GM12878 (cell line): ENCODE measurements at regions not wholly inside any gene's neighbourhood (a gene's known extent, or its start where the extent isn't known, plus 50 kb on each side); places are given as distances from the start of the nearest gene placed in this dataset.

Source experiments
- ATAC-seq: fragments of 200-7000 bp; cut with Tn5 transposase; 3 replicates; pipeline ENCODE4 v1.9.1; 2020; ENCODE audit warnings: mild to moderate bottlenecking, moderate library complexity
- BruUV-seq: library from RNA; stranded (reverse); fragments of 400-500 nt; replicated peaks from 2 replicates; lab custom pipeline; 2021; lab: Mats Ljungman, UMichigan
- CTCF ChIA-PET: fragments of 300-600 bp; sonication (Branson Sonifier 250); formaldehyde crosslinking; extraction: SDS; loops from one replicate; lab custom pipeline; 2021; ENCODE audit warnings: inconsistent platforms; lab: Yijun Ruan, JAX
- POLR2A ChIA-PET: fragments of 350-600 bp; formaldehyde crosslinking; extraction: SDS; loops from one replicate; lab custom pipeline; 2021; ENCODE audit warnings: inconsistent platforms; lab: Charles Lee
- RAD21 ChIA-PET: fragments of 300-600 bp; sonication (Branson Sonifier 250); formaldehyde crosslinking; loops from one replicate; lab custom pipeline; 2023; ENCODE audit warnings: antibody characterized with exemption; ENCODE audit not compliant: unreplicated experiment; lab: Charles Lee
- SMC1A ChIA-PET: fragments of 300-600 bp; sonication (Branson Sonifier 250); formaldehyde crosslinking; loops from one replicate; lab custom pipeline; 2023; ENCODE audit not compliant: unreplicated experiment, uncharacterized antibody; lab: Charles Lee
- DNase-seq: peaks from one replicate; pipeline ENCODE4 v3.0.0-alpha.2; 2011; ENCODE audit warnings: low read depth, low spot score
- FAIRE-seq: peaks from 3 replicates; lab custom pipeline; 2011; peaks lifted over from hg19 to GRCh38; lab: Jason Lieb, UNC
- H2AFZ ChIP-seq: 2 replicates; pipeline ENCODE4 v1.6.0; 2011; ENCODE audit warnings: low read depth, low read length, control low read depth; ENCODE audit not compliant: control insufficient read depth
- H3K27ac ChIP-seq: 2 replicates; pipeline ENCODE4 v1.5.1; 2011; ENCODE audit warnings: control low read depth; ENCODE audit not compliant: control insufficient read depth, insufficient read depth
- H3K27me3 ChIP-seq, 2 experiments: replicated peaks in 1 of 2; 2 replicates each; pipeline versions ENCODE4 v1.6.0 to v1.6.1; 2011; ENCODE audit warnings: low read length in 1 of 2; ENCODE audit not compliant: control insufficient read depth in 2 of 2, insufficient read depth in 2 of 2
- H3K36me3 ChIP-seq, 2 experiments: 2 replicates each; pipeline ENCODE4 v1.5.1; 2011; ENCODE audit warnings: low read length in 1 of 2; ENCODE audit not compliant: control insufficient read depth in 2 of 2, insufficient read depth in 2 of 2
- H3K4me1 ChIP-seq: 2 replicates; pipeline ENCODE4 v1.6.1; 2011; ENCODE audit warnings: mild to moderate bottlenecking, low read length, moderate library complexity, mixed read lengths; ENCODE audit not compliant: control insufficient read depth, insufficient read depth
- H3K4me2 ChIP-seq: 2 replicates; pipeline ENCODE4 v1.6.0; 2011; ENCODE audit warnings: control low read depth; ENCODE audit not compliant: control insufficient read depth, insufficient read depth
- H3K4me3 ChIP-seq: fragments of 200-600 bp; sonication (generic); 2 replicates; pipeline ENCODE4 v1.5.1; 2016
- H3K79me2 ChIP-seq: 2 replicates; pipeline ENCODE4 v1.6.0; 2011; ENCODE audit warnings: low read length; ENCODE audit not compliant: control insufficient read depth, insufficient read depth
- H3K9ac ChIP-seq: 2 replicates; pipeline ENCODE4 v1.8.0; 2011; ENCODE audit warnings: low read length, control low read depth, mixed read lengths; ENCODE audit not compliant: control insufficient read depth, insufficient read depth
- H3K9me3 ChIP-seq: replicated peaks from 3 replicates; pipeline ENCODE4 v1.5.1; 2011; ENCODE audit warnings: mild to moderate bottlenecking, low read length; ENCODE audit not compliant: control insufficient read depth, insufficient read depth
- H4K20me1 ChIP-seq: 2 replicates; pipeline ENCODE4 v1.6.0; 2011; ENCODE audit not compliant: control insufficient read depth, insufficient read depth
- BACH1 ChIP-seq: fragments of 450-650 bp; IDR thresholded peaks from 2 replicates; pipeline ENCODE4 v1.6.1; 2017; ENCODE audit warnings: mild to moderate bottlenecking, borderline replicate concordance
- CEBPB ChIP-seq, 2 experiments: fragments of 150-350 bp in 1 of 2; IDR thresholded peaks; 2 replicates each; pipeline ENCODE4 v1.6.1; 2012 to 2014; ENCODE audit warnings: low read depth in 2 of 2, low read length in 2 of 2, borderline replicate concordance in 1 of 2, inconsistent platforms in 1 of 2
- E2F4 ChIP-seq: IDR thresholded peaks from 2 replicates; pipeline ENCODE4 v1.6.1; 2012; ENCODE audit warnings: low read depth, low read length, improper control_type of control experiment
- EGR1 ChIP-seq, 2 experiments: IDR thresholded peaks; 1 replicate in 1 of 2; 2 replicates in 1 of 2; pipeline ENCODE4 v1.6.1; 2011 to 2012; ENCODE audit warnings: low read depth in 2 of 2, low read length in 2 of 2, borderline replicate concordance in 1 of 2, mild to moderate bottlenecking in 1 of 2, moderate library complexity in 1 of 2
- HDGF ChIP-seq: fragments of 450-650 bp; IDR thresholded peaks from 2 replicates; pipeline ENCODE4 v1.6.1; 2016; ENCODE audit warnings: antibody characterized with exemption
- IKZF1 ChIP-seq: fragments of 450-650 bp; conservative IDR thresholded peaks from 2 replicates; pipeline ENCODE4 v1.6.1; 2017; ENCODE audit warnings: antibody characterized with exemption, mild to moderate bottlenecking
- PRDM15 ChIP-seq: fragments of 450-650 bp; formaldehyde crosslinking; IDR thresholded peaks from 2 replicates; pipeline ENCODE4 v1.4.0; 2020; ENCODE audit warnings: mild to moderate bottlenecking, moderate library complexity
- RAD51 ChIP-seq: fragments of 450-650 bp; IDR thresholded peaks from 2 replicates; pipeline ENCODE4 v1.6.1; 2016; ENCODE audit warnings: moderate library complexity, mild to moderate bottlenecking, inconsistent platforms
- ZBTB40 ChIP-seq: fragments of 450-650 bp; IDR thresholded peaks from 2 replicates; pipeline ENCODE4 v1.6.1; 2016; ENCODE audit warnings: mild to moderate bottlenecking, moderate library complexity, borderline replicate concordance
- ZNF687 ChIP-seq: fragments of 450-650 bp; IDR thresholded peaks from 2 replicates; pipeline ENCODE4 v1.6.1; 2017; ENCODE audit warnings: mild to moderate bottlenecking, moderate library complexity
- ZSCAN29 ChIP-seq: fragments of 450-650 bp; IDR thresholded peaks from 2 replicates; pipeline ENCODE4 v1.6.1; 2017; ENCODE audit warnings: mild to moderate bottlenecking, moderate library complexity
- ZZZ3 ChIP-seq: IDR thresholded peaks from 2 replicates; pipeline ENCODE4 v1.6.1; 2011; ENCODE audit warnings: low read depth; ENCODE audit not compliant: control insufficient read depth, insufficient read length
- WGBS: methylation state at CpG from one replicate; pipeline ENCODE4 v1.1.6; 2016; ENCODE audit warnings: low lambda C conversion rate; ENCODE audit not compliant: insufficient replicate concordance, insufficient coverage; ENCODE audit errors: missing lambda C conversion rate; 5-methylcytosine and 5-hydroxymethylcytosine counted together
- in situ Hi-C: fragments of 300-500 bp; cut with MboI; formaldehyde crosslinking; loops from 9 replicates; pipeline ENCODE4 v1.14.3; 2018; ENCODE audit warnings: mixed read lengths
- intact Hi-C: fragments of 100-400 bp; cut with micrococcal nuclease; formaldehyde crosslinking; loops from one replicate; pipeline ENCODE4 v1.14.2; 2022; ENCODE audit not compliant: unreplicated experiment

GRCh38 chr18:64283059-64283458 lies 134.2 kb upstream of the LINC00305 start:
- no peak overlapping the region for H3K27ac ChIP-seq
- H3K9ac ChIP-seq: no peak overlapping the region
- H3K27me3 ChIP-seq: no peaks in the 10 kb centered on the region
- no peaks in the 10 kb centered on the region for H3K79me2 ChIP-seq
- ChIA-PET SMC1A (interaction anchor here (1.1 kb wide), 1 partner anchor 155 kb away, joined by 3 read pairs; no protein-coding TSS in a partner anchor), CTCF (no interaction called here), RAD21 (no interaction called here), POLR2A (no interaction called here)
- DNase-seq (no peak), FAIRE-seq (no peak), ATAC-seq (no peak)
- H3K4me2 ChIP-seq: no peak overlapping the region
- H3K36me3 ChIP-seq: no peaks in the 10 kb centered on the region
- in situ Hi-C loops (no loop called here), intact Hi-C loops (no loop called here)
- no TSS peak for BruUV-seq
- no peak overlapping the region for H2AFZ ChIP-seq
- no peak overlapping the region for H3K4me3 ChIP-seq
- no peaks in the 10 kb centered on the region for H4K20me1 ChIP-seq
- WGBS: 4% methylated on average over 1 of the region's 1 CpG
- H3K4me1 ChIP-seq: no peaks in the 10 kb centered on the region
- no peaks in the 10 kb centered on the region; the same call in 2 of the 3 replicates for H3K9me3 ChIP-seq
- TF ChIP-seq E2F4 (no peak), RAD51 (no peak), EGR1 (IDR thresholded peaks at IDR 0.05; ENCODE audit: borderline replicate concordance in 1 of 2, low read depth in 2 of 2, low read length in 2 of 2) (no peak), ZSCAN29 (no peak), ZNF687 (no peak), ZZZ3 (no peak), BACH1 (no peak), PRDM15 (CRISPR knock-in tag) (no peak), CEBPB (IDR thresholded peaks at IDR 0.05; ENCODE audit: borderline replicate concordance in 1 of 2, low read depth in 2 of 2, low read length in 2 of 2) (no peak), HDGF (no peak), ZBTB40 (no peak), IKZF1 (no peak)
